PC-3 (cell line): ENCODE measurements at regions not wholly inside any gene's neighbourhood (a gene's known extent, or its start where the extent isn't known, plus 50 kb on each side); places are given as distances from the start of the nearest gene placed in this dataset.

Experiments
- CTCF ChIP-seq: fragments of 300-600 bp; sonication (generic); conservative IDR thresholded peaks from 2 replicates; pipeline ENCODE4 v1.5.1; 2017; ENCODE audit warnings: antibody characterized with exemption, low read depth, mild to moderate bottlenecking, low read length
- EZH2 ChIP-seq: fragments of 300-600 bp; sonication (generic); IDR thresholded peaks from one replicate; pipeline ENCODE4 v1.6.1; 2017; ENCODE audit warnings: antibody characterized with exemption, mild to moderate bottlenecking, low read length; ENCODE audit not compliant: unreplicated experiment

DNA sequence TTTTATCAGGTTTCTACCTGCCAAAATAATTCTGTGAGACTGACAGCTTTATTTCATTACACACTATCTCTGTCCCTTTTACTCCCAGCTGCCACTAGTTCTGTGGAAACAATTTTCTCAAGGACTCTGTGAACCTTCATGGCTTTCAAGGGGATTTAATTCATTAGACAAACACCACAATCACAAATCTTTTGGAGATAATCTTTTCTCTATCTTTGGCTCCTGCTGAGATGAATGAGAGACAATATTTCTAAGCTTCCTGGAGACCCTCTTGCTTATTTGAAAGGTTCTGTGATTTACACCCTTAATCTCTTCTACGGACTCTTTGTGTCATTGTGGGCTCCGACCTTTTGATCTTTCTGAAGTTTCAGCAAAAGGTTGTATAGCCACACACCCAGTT lies 222.6 kb downstream of the PRDM9 start:
- no peak for TF ChIP-seq CTCF
- no peak for TF ChIP-seq EZH2
